BLaER1 treated with 17β-estradiol and CSF1 and Interleukin-3, amounts not matched to agents 10 nM and 100 nM (cell line): ENCODE measurements at regions not wholly inside any gene's neighbourhood (a gene's known extent, or its start where the extent isn't known, plus 50 kb on each side); places are given as distances from the start of the nearest gene placed in this dataset.
A peak's percentile ranks its signal among the peaks of the same experiment; 100 is the strongest.

ENCODE experiments used
- H3K27ac ChIP-seq, 11 experiments: shearing (Covaris generic); formaldehyde crosslinking; 2 replicates each; pipeline ENCODE4 v1.8.1; 2022
- H3K27me3 ChIP-seq, 11 experiments: shearing (Covaris generic); formaldehyde crosslinking; 2 replicates each; pipeline ENCODE4 v1.8.1; 2022
- H3K36me3 ChIP-seq, 11 experiments: shearing (Covaris generic); formaldehyde crosslinking; 2 replicates each; pipeline ENCODE4 v1.8.1; 2022
- H3K4me1 ChIP-seq, 10 experiments: shearing (Covaris generic); formaldehyde crosslinking; 2 replicates each; pipeline ENCODE4 v1.8.1; 2022
- H3K4me2 ChIP-seq, 11 experiments: shearing (Covaris generic); formaldehyde crosslinking; 2 replicates each; pipeline ENCODE4 v1.8.1; 2022
- H3K4me3 ChIP-seq, 10 experiments: shearing (Covaris generic); formaldehyde crosslinking; 2 replicates each; pipeline ENCODE4 v1.8.1; 2022
- H3K9ac ChIP-seq, 11 experiments: shearing (Covaris generic); formaldehyde crosslinking; 2 replicates each; pipeline ENCODE4 v1.8.1; 2022
- H3K9me3 ChIP-seq, 11 experiments: shearing (Covaris generic); formaldehyde crosslinking; replicated peaks in 1 of 11; 2 replicates each; pipeline ENCODE4 v1.8.1; 2022
- H4K20me1 ChIP-seq, 11 experiments: shearing (Covaris generic); formaldehyde crosslinking; 2 replicates each; pipeline ENCODE4 v1.8.1; 2022
- Cebpa-rat ChIP-seq, 11 experiments: shearing (Covaris generic); IDR thresholded peaks; 2 replicates each; pipeline ENCODE4 v1.8.1; 2022

DNA sequence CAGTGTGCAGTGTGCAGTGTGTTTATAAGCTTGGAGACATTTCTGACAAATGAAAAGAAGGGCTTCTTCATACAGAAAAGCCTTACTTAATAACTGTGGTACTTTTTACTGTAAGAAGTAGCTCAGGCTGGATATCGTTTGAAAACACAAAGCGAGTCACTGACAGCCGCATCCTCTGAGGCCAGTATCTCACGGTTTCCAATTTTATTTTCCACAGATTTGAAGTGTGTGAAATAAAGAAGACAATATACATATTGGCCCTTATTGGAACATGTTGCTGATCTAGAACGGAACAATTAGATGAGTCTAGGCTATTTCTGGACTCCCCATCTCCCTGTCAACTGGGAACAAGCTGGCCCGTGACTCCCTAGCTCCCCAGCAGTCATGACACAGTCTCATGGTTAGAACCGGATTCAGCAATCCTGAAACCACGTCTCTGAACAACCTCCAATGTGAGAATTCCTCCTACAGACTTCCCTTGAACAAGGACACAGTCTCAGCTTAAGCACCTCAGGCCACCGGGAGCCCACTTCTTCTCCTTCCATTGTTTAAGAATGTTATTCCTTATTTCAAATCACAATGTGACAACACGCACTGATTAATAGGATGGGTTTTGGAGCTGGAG lies 484.5 kb downstream of the COG6 start:
- H3K4me2 ChIP-seq, result no peak overlapping the region
- H3K9me3 ChIP-seq, result no peaks in the 10 kb centered on the region
- no peaks in the 10 kb centered on the region for H4K20me1 ChIP-seq
- H3K27me3 ChIP-seq, result no peaks in the 10 kb centered on the region
- no peak for TF ChIP-seq Cebpa-rat (IDR thresholded peaks at IDR 0.05)
- H3K4me1 ChIP-seq, result peaks cover 0 to 13% (median 6%) of the 10 kb centered on the region in 10 experiments; a peak in 6 of 20 replicates
- no peak overlapping the region for H3K27ac ChIP-seq
- no peak overlapping the region for H3K4me3 ChIP-seq
- no peak overlapping the region for H3K9ac ChIP-seq
- no peaks in the 10 kb centered on the region for H3K36me3 ChIP-seq

GRCh38 chr13:40141859-40142555 lies 486.5 kb downstream of the COG6 start:
- 0 out of 22 replicates have a peak, but pooled peaks cover 0 to 3% (median 0%) of the 10 kb centered on the region in 11 experiments for H4K20me1 ChIP-seq
- H3K27ac ChIP-seq, result no peak overlapping the region
- no peak for TF ChIP-seq Cebpa-rat (IDR thresholded peaks at IDR 0.05)
- H3K36me3 ChIP-seq, result no peaks in the 10 kb centered on the region
- H3K27me3 ChIP-seq, result no peaks in the 10 kb centered on the region
- H3K9ac ChIP-seq, result no peak overlapping the region
- no peak overlapping the region for H3K4me3 ChIP-seq
- H3K9me3 ChIP-seq, result no peaks in the 10 kb centered on the region
- peaks cover 0 to 28% (median 18%) of the 10 kb centered on the region in 10 experiments; a peak in 16 of 20 replicates for H3K4me1 ChIP-seq
- no peak overlapping the region for H3K4me2 ChIP-seq

DNA sequence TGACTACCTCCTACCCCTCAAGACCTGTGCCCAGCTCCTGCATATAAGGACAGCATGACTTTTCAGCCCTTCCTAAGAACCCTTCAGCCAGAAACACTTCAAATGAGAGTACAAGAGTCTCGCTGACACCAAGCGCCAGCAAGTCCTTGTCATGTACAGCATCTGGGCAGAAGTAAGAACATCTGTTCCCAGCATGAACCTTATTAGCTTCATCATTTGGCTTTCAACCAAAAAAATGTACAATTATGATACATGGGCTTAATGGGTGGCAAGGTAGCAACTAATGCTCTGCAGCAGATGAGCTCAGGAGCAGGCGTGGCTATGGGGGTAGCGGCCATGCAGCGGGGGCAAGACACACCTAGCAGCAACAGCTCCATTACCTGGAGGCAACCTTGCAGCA lies 487.6 kb downstream of the COG6 start:
- no peaks in the 10 kb centered on the region for H3K9me3 ChIP-seq
- H3K36me3 ChIP-seq, result no peaks in the 10 kb centered on the region
- TF ChIP-seq Cebpa-rat (IDR thresholded peaks at IDR 0.05), result no peak
- H4K20me1 ChIP-seq, result 0 out of 22 replicates have a peak, but pooled peaks cover 0 to 3% (median 0%) of the 10 kb centered on the region in 11 experiments
- peaks cover 0 to 30% (median 20%) of the 10 kb centered on the region in 10 experiments; a peak in 16 of 20 replicates for H3K4me1 ChIP-seq
- H3K4me2 ChIP-seq, result peak overlapping the region in 8 of 11 experiments; percentile 1 to 44 (median 33); a peak in 12 of 22 replicates
- H3K27me3 ChIP-seq, result no peaks in the 10 kb centered on the region
- H3K27ac ChIP-seq, result no peak overlapping the region
- no peak overlapping the region for H3K9ac ChIP-seq
- H3K4me3 ChIP-seq, result no peak overlapping the region

GRCh38 chr13:40143559-40143958 lies 488.1 kb downstream of the COG6 start:
- Histone ChIP-seq H3K4me3 (no peak overlapping the region), H3K36me3 (no peaks in the 10 kb centered on the region), H3K27me3 (no peaks in the 10 kb centered on the region), H3K9ac (no peak overlapping the region), H3K4me2 (peak overlapping the region in 8 of 11 experiments; percentile 1 to 44 (median 33); a peak in 12 of 22 replicates), H4K20me1 (0 out of 22 replicates have a peak, but pooled peaks cover 0 to 3% (median 0%) of the 10 kb centered on the region in 11 experiments), H3K27ac (no peak overlapping the region), H3K9me3 (no peaks in the 10 kb centered on the region), H3K4me1 (peaks cover 0 to 30% (median 20%) of the 10 kb centered on the region in 10 experiments; a peak in 16 of 20 replicates)
- TF ChIP-seq Cebpa-rat (IDR thresholded peaks at IDR 0.05), result no peak

GRCh38 chr13:40145139-40145538 lies 489.7 kb downstream of the COG6 start:
- Histone ChIP-seq H3K9ac (no peak overlapping the region), H3K4me1 (peaks cover 10 to 30% (median 20%) of the 10 kb centered on the region in 10 experiments; a peak in 17 of 20 replicates), H3K27ac (no peak overlapping the region), H3K27me3 (no peaks in the 10 kb centered on the region), H3K9me3 (no peaks in the 10 kb centered on the region), H3K36me3 (no peaks in the 10 kb centered on the region), H3K4me3 (no peak overlapping the region), H4K20me1 (0 out of 22 replicates have a peak, but pooled peaks cover 0 to 3% (median 0%) of the 10 kb centered on the region in 11 experiments), H3K4me2 (no peak overlapping the region)
- TF ChIP-seq Cebpa-rat (IDR thresholded peaks at IDR 0.05), result no peak

DNA sequence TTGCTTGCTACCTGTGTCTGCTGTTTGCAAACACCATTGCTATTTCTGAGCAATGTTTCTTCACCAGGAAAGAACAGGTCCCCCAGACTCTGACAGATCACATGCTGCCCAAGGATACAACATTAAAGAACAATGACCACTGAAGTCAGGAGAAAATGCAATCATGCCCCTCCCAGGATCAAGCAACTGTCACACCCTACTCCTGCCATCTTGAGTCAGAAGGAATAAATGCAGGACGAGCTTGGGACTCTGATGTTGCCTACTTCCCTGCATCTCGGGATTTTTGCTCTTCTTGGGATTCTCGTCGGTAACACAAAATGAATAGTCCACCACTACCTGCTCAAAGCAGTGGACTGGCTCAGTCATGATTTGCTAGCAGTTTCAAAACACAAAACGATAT lies 490.6 kb downstream of the COG6 start:
- no peak overlapping the region for H3K4me3 ChIP-seq

DNA sequence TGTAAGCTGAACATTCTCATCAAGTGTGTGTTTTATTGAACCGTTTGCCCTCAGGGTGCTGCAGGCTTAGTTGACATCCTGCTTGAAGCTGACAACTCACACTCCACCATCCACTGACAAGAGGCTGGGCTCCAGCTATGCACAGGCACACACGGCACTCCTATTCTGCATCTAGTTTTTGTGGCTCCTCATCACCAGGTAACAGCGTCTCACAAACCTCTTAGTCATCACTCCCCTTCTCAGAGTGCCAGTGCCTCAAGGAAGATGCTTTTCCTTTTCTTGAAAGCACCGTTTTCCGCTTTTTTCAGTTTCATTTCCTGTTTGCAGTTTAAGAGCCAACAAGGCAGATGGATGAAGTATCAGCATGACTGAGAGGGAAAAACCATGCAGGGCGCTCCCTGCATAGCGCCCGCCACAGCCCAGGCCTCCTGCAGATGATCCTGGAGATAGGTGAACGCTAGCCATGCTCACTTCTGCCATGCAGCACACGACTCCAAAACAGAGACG lies 491.2 kb downstream of the COG6 start:
- no peaks in the 10 kb centered on the region for H3K36me3 ChIP-seq
- peaks cover 10 to 30% (median 20%) of the 10 kb centered on the region in 10 experiments; a peak in 17 of 20 replicates for H3K4me1 ChIP-seq
- no peak overlapping the region for H3K9ac ChIP-seq
- no peak overlapping the region for H3K4me3 ChIP-seq
- 0 out of 22 replicates have a peak, but pooled peaks cover 0 to 3% (median 0%) of the 10 kb centered on the region in 11 experiments for H4K20me1 ChIP-seq
- H3K27me3 ChIP-seq, result no peaks in the 10 kb centered on the region
- TF ChIP-seq Cebpa-rat (IDR thresholded peaks at IDR 0.05), result no peak
- H3K9me3 ChIP-seq, result no peaks in the 10 kb centered on the region
- H3K27ac ChIP-seq, result no peak overlapping the region
- H3K4me2 ChIP-seq, result peak overlapping the region in 10 of 11 experiments; percentile 18 to 70 (median 34); a peak in 19 of 22 replicates

More for the DNA sequence above, 490.6 kb downstream of the COG6 start:
- Histone ChIP-seq H3K9me3 (no peaks in the 10 kb centered on the region), H3K27ac (no peak overlapping the region), H4K20me1 (0 out of 22 replicates have a peak, but pooled peaks cover 0 to 3% (median 0%) of the 10 kb centered on the region in 11 experiments), H3K4me2 (peak overlapping the region in 8 of 11 experiments; percentile 18 to 70 (median 34); a peak in 16 of 22 replicates), H3K27me3 (no peaks in the 10 kb centered on the region), H3K9ac (no peak overlapping the region), H3K36me3 (no peaks in the 10 kb centered on the region), H3K4me1 (peaks cover 10 to 30% (median 20%) of the 10 kb centered on the region in 10 experiments; a peak in 17 of 20 replicates)
- no peak for TF ChIP-seq Cebpa-rat (IDR thresholded peaks at IDR 0.05)

GRCh38 chr13:40148101-40148500 lies 492.6 kb downstream of the COG6 start:
- Histone ChIP-seq H3K4me3 (no peak overlapping the region), H3K4me1 (peaks cover 10 to 28% (median 19%) of the 10 kb centered on the region in 10 experiments; a peak in 17 of 20 replicates), H3K27me3 (no peaks in the 10 kb centered on the region), H4K20me1 (0 out of 22 replicates have a peak, but pooled peaks cover 0 to 3% (median 0%) of the 10 kb centered on the region in 11 experiments), H3K4me2 (peak overlapping the region in 1 of 11 experiments; percentile 0; a peak in 1 of 22 replicates), H3K9me3 (no peaks in the 10 kb centered on the region), H3K27ac (no peak overlapping the region), H3K9ac (no peak overlapping the region), H3K36me3 (no peaks in the 10 kb centered on the region)
- TF ChIP-seq Cebpa-rat (IDR thresholded peaks at IDR 0.05), result no peak

GRCh38 chr13:40148742-40149141 lies 493.3 kb downstream of the COG6 start:
- Histone ChIP-seq H3K4me3 (no peak overlapping the region), H3K36me3 (no peaks in the 10 kb centered on the region), H3K9ac (no peak overlapping the region), H3K9me3 (no peaks in the 10 kb centered on the region), H3K27me3 (no peaks in the 10 kb centered on the region), H4K20me1 (0 out of 22 replicates have a peak, but pooled peaks cover 0 to 3% (median 0%) of the 10 kb centered on the region in 11 experiments), H3K4me2 (peak overlapping the region in 1 of 11 experiments; percentile 0; a peak in 1 of 22 replicates), H3K27ac (no peak overlapping the region), H3K4me1 (peaks cover 10 to 21% (median 14%) of the 10 kb centered on the region in 10 experiments; a peak in 17 of 20 replicates)
- no peak for TF ChIP-seq Cebpa-rat (IDR thresholded peaks at IDR 0.05)
